IMR-90 (cell line): ENCODE measurements at regions not wholly inside any gene's neighbourhood (a gene's known extent, or its start where the extent isn't known, plus 50 kb on each side); places are given as distances from the start of the nearest gene placed in this dataset.

ENCODE experiments used
- ATAC-seq: fragments of 200-7000 bp; cut with Tn5 transposase; 2 replicates; pipeline ENCODE4 v1.9.1; 2020; ENCODE audit warnings: low read depth, mild to moderate bottlenecking, moderate library complexity
- BruUV-seq: library from RNA; stranded (reverse); fragments of 400-500 nt; replicated peaks from 2 replicates; lab custom pipeline; 2021; lab: Mats Ljungman, UMichigan
- CTCF ChIA-PET: fragments of 300-600 bp; formaldehyde crosslinking; extraction: SDS; loops from one replicate; lab custom pipeline; 2021; ENCODE audit warnings: antibody characterized with exemption; lab: Yijun Ruan, JAX
- POLR2A ChIA-PET: fragments of 300-600 bp; sonication (Branson Sonifier 250); formaldehyde crosslinking; loops from one replicate; lab custom pipeline; 2022; ENCODE audit warnings: antibody characterized with exemption; ENCODE audit not compliant: unreplicated experiment; lab: Charles Lee
- DNase-seq: peaks from one replicate; pipeline ENCODE4 v3.0.0; 2013
- H2AFZ ChIP-seq: replicated peaks from 2 replicates; pipeline ENCODE3; 2013; ENCODE audit warnings: low read length, mild to moderate bottlenecking; ENCODE audit not compliant: poor library complexity
- H2AK5ac ChIP-seq: 2 replicates; pipeline ENCODE4 v1.6.1; 2013; ENCODE audit warnings: low read depth, low read length, inconsistent platforms
- H2AK9ac ChIP-seq: replicated peaks from 2 replicates; pipeline ENCODE3; 2013; ENCODE audit warnings: mild to moderate bottlenecking, low read depth, low read length, moderate library complexity; ENCODE audit not compliant: poor library complexity
- H2BK120ac ChIP-seq: 2 replicates; pipeline ENCODE4 v1.6.1; 2013; ENCODE audit warnings: low read depth, low read length, inconsistent platforms
- H2BK15ac ChIP-seq: 3 replicates; pipeline ENCODE4 v1.6.1; 2013; ENCODE audit warnings: low read depth, low read length, inconsistent platforms
- H2BK20ac ChIP-seq: 2 replicates; pipeline ENCODE4 v1.6.1; 2013; ENCODE audit warnings: low read depth, mild to moderate bottlenecking, inconsistent platforms, low read length, moderate library complexity
- H2BK5ac ChIP-seq: 2 replicates; pipeline ENCODE4 v1.6.1; 2013; ENCODE audit warnings: mild to moderate bottlenecking, low read depth, low read length, inconsistent platforms; ENCODE audit not compliant: poor library complexity, severe bottlenecking
- H3K14ac ChIP-seq: replicated peaks from 2 replicates; pipeline ENCODE4 v1.6.1; 2013; ENCODE audit warnings: low read depth, low read length, inconsistent platforms
- H3K18ac ChIP-seq: 2 replicates; pipeline ENCODE4 v1.6.1; 2013; ENCODE audit warnings: low read depth, low read length, control low read depth
- H3K23ac ChIP-seq: 2 replicates; pipeline ENCODE4 v1.6.1; 2013; ENCODE audit warnings: low read depth, low read length, inconsistent platforms
- H3K27ac ChIP-seq: 2 replicates; pipeline ENCODE4 v1.5.1; 2013; ENCODE audit warnings: mild to moderate bottlenecking, control low read depth, low read length; ENCODE audit not compliant: insufficient read depth
- H3K27me3 ChIP-seq: 2 replicates; pipeline ENCODE4 v1.6.1; 2013; ENCODE audit warnings: low read length; ENCODE audit not compliant: control insufficient read depth, insufficient read depth
- H3K36me3 ChIP-seq: 2 replicates; pipeline ENCODE4 v1.6.1; 2013; ENCODE audit warnings: low read length, mixed read lengths; ENCODE audit not compliant: control insufficient read depth, insufficient read depth
- H3K4ac ChIP-seq: 2 replicates; pipeline ENCODE4 v1.6.1; 2013; ENCODE audit warnings: low read depth, low read length, inconsistent platforms
- H3K4me1 ChIP-seq: 2 replicates; pipeline ENCODE4 v1.6.1; 2013; ENCODE audit warnings: low read length, mixed read lengths; ENCODE audit not compliant: control insufficient read depth, insufficient read depth
- H3K4me2 ChIP-seq: 2 replicates; pipeline ENCODE4 v1.6.1; 2013; ENCODE audit warnings: low read depth, mild to moderate bottlenecking, control low read depth, low read length, moderate library complexity
- H3K4me3 ChIP-seq: 2 replicates; pipeline ENCODE4 v1.5.1; 2013; ENCODE audit warnings: low read depth, mild to moderate bottlenecking, control low read depth, low read length, moderate library complexity; ENCODE audit not compliant: insufficient read depth
- H3K56ac ChIP-seq: 2 replicates; pipeline ENCODE4 v1.6.1; 2013; ENCODE audit warnings: low read length, inconsistent platforms; ENCODE audit not compliant: insufficient read depth; ENCODE audit errors: extremely low read depth
- H3K79me1 ChIP-seq, 2 experiments: 2 replicates each; pipeline ENCODE4 v1.6.1; 2013; ENCODE audit warnings: low read length in 2 of 2, inconsistent platforms in 1 of 2, low read depth in 1 of 2
- H3K9ac ChIP-seq: 2 replicates; pipeline ENCODE4 v1.6.1; 2013; ENCODE audit warnings: low read depth, low read length, control low read depth
- H3K9me1 ChIP-seq: 2 replicates; pipeline ENCODE4 v1.6.1; 2013; ENCODE audit warnings: low read length, inconsistent platforms; ENCODE audit not compliant: insufficient read depth
- H3K9me3 ChIP-seq: 2 replicates; pipeline ENCODE4 v1.6.1; 2013; ENCODE audit warnings: low read length; ENCODE audit not compliant: control insufficient read depth, insufficient read depth
- H4K20me1 ChIP-seq: 2 replicates; pipeline ENCODE4 v1.6.1; 2013; ENCODE audit warnings: low read length, inconsistent platforms; ENCODE audit not compliant: insufficient read depth
- H4K5ac ChIP-seq: 2 replicates; pipeline ENCODE4 v1.6.1; 2013; ENCODE audit warnings: mild to moderate bottlenecking, low read depth, low read length, control low read depth
- H4K8ac ChIP-seq, 2 experiments: 2 replicates each; pipeline ENCODE4 v1.6.1; 2013; ENCODE audit warnings: low read depth in 2 of 2, low read length in 2 of 2, control low read depth in 1 of 2, inconsistent platforms in 1 of 2
- H4K91ac ChIP-seq: 2 replicates; pipeline ENCODE4 v1.6.1; 2013; ENCODE audit warnings: low read depth, low read length, inconsistent platforms; ENCODE audit not compliant: insufficient read depth
- BHLHE40 ChIP-seq: fragments of 150-350 bp; IDR thresholded peaks from 2 replicates; pipeline ENCODE4 v1.6.1; 2016; ENCODE audit warnings: mild to moderate bottlenecking, low read depth, low read length
- CEBPB ChIP-seq: IDR thresholded peaks from 2 replicates; pipeline ENCODE4 v1.6.1; 2012; ENCODE audit warnings: low read depth, low read length, improper control_type of control experiment
- ELK1 ChIP-seq: fragments of 150-350 bp; IDR thresholded peaks from 2 replicates; pipeline ENCODE4 v1.6.1; 2016; ENCODE audit warnings: low read depth, mild to moderate bottlenecking, low read length, moderate library complexity, borderline replicate concordance
- FOS ChIP-seq: fragments of 150-350 bp; IDR thresholded peaks from 2 replicates; pipeline ENCODE4 v1.6.1; 2016; ENCODE audit warnings: low read depth, low read length
- MAFK ChIP-seq: IDR thresholded peaks from 2 replicates; pipeline ENCODE4 v1.6.1; 2012; ENCODE audit warnings: low read depth, low read length, improper control_type of control experiment
- MXI1 ChIP-seq: IDR thresholded peaks from 2 replicates; pipeline ENCODE4 v1.6.1; 2012; ENCODE audit warnings: low read depth, mild to moderate bottlenecking, low read length, moderate library complexity, borderline replicate concordance
- NFE2L2 ChIP-seq: fragments of 150-350 bp; IDR thresholded peaks from 2 replicates; pipeline ENCODE4 v1.6.1; 2016; ENCODE audit warnings: low read depth, mild to moderate bottlenecking, low read length
- RAD21 ChIP-seq: IDR thresholded peaks from 2 replicates; pipeline ENCODE4 v1.6.1; 2012; ENCODE audit warnings: low read length, improper control_type of control experiment
- SMC3 ChIP-seq: fragments of 150-350 bp; IDR thresholded peaks from 2 replicates; pipeline ENCODE4 v1.6.1; 2016; ENCODE audit warnings: low read depth, mild to moderate bottlenecking, antibody characterized with exemption, low read length, moderate library complexity
- WGBS, 2 experiments: methylation state at CpG; one replicate each; pipeline versions ENCODE4 v1.1.5 to v1.1.7; 2013; ENCODE audit warnings: missing lambda C conversion rate in 2 of 2; ENCODE audit not compliant: insufficient read length in 1 of 2; ENCODE audit errors: extremely low coverage in 2 of 2; 5-methylcytosine and 5-hydroxymethylcytosine counted together
- dilution Hi-C: fragments of 300-500 bp; cut with HindIII; formaldehyde crosslinking; loops from one replicate; pipeline ENCODE4 v1.14.3; 2018; ENCODE audit warnings: low sequenced_read_pairs; ENCODE audit not compliant: unreplicated experiment
- in situ Hi-C: fragments of 300-500 bp; cut with MboI; formaldehyde crosslinking; loops from 3 replicates; pipeline ENCODE4 v1.14.3; 2019; ENCODE audit warnings: low sequenced_read_pairs, inconsistent platforms, mixed read lengths
- intact Hi-C: fragments of 100-400 bp; cut with micrococcal nuclease; formaldehyde crosslinking; loops from 2 replicates; pipeline ENCODE4 v1.10.0; 2022

- DNase-seq (no peak), ATAC-seq (no peak)
- no peaks in the 10 kb centered on the region for H3K9me1 ChIP-seq
- no peak overlapping the region for H2AFZ ChIP-seq
- H2AK5ac ChIP-seq = no peak overlapping the region
- H4K91ac ChIP-seq = no peak overlapping the region
- no peak overlapping the region for H3K23ac ChIP-seq
- no CpG with 5 or more reads among the region's 2 CpGs for WGBS, 2 experiments
- no peak overlapping the region for H3K9ac ChIP-seq
- POLR2A ChIA-PET = no interaction called here
- H3K4me2 ChIP-seq = no peak overlapping the region
- peaks cover 14% of the 10 kb centered on the region for H3K9me3 ChIP-seq
- TF ChIP-seq FOS (no peak), ELK1 (no peak), RAD21 (no peak), MAFK (no peak), BHLHE40 (no peak), CEBPB (no peak), MXI1 (no peak), SMC3 (no peak), NFE2L2 (no peak)
- H2BK120ac ChIP-seq = no peak overlapping the region
- H3K56ac ChIP-seq = no peak overlapping the region
- in situ Hi-C loops (no loop called here), dilution Hi-C loops (no loop called here), intact Hi-C loops (no loop called here)
- no peak overlapping the region for H2BK15ac ChIP-seq
- no peak overlapping the region for H3K4ac ChIP-seq
- H4K8ac ChIP-seq = no peak overlapping the region
- no peak overlapping the region for H3K27ac ChIP-seq
- H3K14ac ChIP-seq = no peak overlapping the region
- H2BK20ac ChIP-seq = no peak overlapping the region
- no peak overlapping the region for H2BK5ac ChIP-seq
- no TSS peak for BruUV-seq
- no peaks in the 10 kb centered on the region for H3K79me1 ChIP-seq
- H4K5ac ChIP-seq = no peak overlapping the region
- no peak overlapping the region for H3K18ac ChIP-seq
- no peak overlapping the region for H3K4me3 ChIP-seq
- H3K4me1 ChIP-seq = no peaks in the 10 kb centered on the region
- no peak overlapping the region for H2AK9ac ChIP-seq
- CTCF ChIA-PET = no interaction called here
- H3K36me3 ChIP-seq = no peaks in the 10 kb centered on the region
- no peaks in the 10 kb centered on the region for H4K20me1 ChIP-seq
- no peaks in the 10 kb centered on the region for H3K27me3 ChIP-seq
Measured at GRCh38 chr10:128995676-128996075, 471.4 kb upstream of the MGMT start.
